NCI-H226 (cell line): ENCODE measurements at regions not wholly inside any gene's neighbourhood (a gene's known extent, or its start where the extent isn't known, plus 50 kb on each side); places are given as distances from the start of the nearest gene placed in this dataset.

Source experiments
- DNase-seq: peaks from one replicate; pipeline ENCODE4 v3.0.0-alpha.2; 2015

GRCh38 chr9:91141407-91141965 is 220.2 kb downstream of the AUH start:
- DNase-seq, result no peak

DNA sequence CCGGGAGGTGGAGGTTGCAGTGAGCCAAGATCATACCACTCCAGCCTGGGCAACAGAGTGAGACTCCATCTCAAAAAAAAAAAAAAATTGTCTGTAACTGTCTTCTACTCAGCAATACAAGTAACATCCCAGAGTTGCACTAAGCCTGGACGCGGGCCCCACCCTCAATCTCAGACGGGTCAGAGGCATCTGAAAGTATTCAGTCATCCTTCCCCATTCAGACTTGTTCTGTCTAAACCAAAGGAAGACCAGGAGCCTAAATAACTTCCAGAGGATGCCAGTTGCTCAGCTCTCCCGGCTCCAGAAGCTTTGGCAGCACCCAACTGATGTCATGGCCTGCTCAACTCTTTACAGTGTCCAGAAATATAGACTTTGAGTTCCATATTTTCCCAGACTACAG is 218.6 kb downstream of the AUH start:
- DNase-seq, result no peak

DNA sequence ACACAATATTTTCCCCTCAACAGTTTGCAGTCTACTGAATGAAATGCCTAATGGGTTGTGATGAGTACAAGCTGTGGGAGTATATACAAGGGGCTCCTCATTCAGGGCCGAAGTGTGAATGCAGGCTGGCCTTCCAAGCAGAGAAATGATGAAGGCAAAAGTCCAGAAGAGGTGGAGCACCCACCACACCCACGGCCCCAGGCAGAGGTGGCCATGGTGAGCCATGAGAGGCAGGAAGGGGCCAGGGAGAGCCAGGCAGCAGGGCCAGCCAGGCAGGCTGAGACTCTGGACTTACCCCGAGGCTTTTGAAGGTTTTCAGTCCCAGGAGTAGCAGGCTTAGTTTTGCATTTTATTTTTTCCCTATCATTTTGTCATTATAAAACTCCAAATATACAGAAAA is 218.1 kb downstream of the AUH start:
- no peak for DNase-seq

DNA sequence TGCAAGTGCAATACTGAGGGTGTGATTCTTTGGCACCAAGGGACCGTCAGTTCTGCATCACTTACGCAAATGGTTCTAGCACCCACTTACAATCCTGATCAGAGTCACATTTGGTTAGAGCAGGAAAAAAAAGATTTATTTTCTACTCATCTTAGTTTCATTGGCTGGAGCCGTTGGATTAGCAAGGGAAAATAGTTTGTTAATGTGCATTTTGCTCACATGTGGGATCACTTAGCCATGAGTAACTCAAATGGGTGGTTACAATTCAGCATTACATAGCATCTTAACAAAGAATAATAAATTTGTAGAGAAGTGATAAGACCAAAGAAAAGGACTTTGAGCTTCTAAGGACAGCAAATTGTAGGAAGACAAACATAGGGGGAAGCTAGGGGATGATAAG is 216.9 kb downstream of the AUH start:
- no peak for DNase-seq

GRCh38 chr9:91145496-91145895 is 216.2 kb downstream of the AUH start:
- DNase-seq, result no peak

- no peak for DNase-seq
Measured at GRCh38 chr9:91146391-91147019, 215.2 kb downstream of the AUH start.

DNA sequence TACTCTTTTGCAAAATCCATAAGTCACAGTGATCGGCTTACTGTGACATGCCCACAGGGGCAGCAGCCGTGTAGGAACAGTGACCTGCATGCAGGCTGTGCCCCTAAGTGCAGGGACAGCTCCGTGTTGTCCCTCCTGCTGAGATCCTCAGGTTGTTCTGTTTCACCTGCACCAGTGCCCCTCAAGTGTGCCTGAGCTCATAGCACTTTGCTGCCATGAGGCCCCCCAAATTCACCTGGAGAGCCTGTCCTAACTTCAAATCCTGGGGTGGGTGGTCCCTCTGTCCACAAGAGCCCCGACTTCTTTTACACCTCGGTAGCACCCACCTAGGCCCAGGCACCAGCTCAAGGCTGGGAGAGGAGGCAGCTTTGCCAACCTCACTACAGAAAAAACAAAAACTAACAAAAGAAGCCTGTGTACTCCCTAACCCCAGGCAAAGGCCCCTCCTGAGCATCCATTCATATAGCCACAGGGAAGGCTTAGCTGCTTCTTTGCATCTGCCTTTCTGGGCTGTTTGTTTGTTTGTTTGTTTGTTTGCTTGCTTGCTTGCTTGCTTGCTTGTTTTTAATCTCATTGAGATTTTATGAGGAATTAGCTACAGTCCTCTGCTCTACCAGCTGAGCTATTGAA is 214.5 kb downstream of the AUH start:
- DNase-seq, result no peak

DNA sequence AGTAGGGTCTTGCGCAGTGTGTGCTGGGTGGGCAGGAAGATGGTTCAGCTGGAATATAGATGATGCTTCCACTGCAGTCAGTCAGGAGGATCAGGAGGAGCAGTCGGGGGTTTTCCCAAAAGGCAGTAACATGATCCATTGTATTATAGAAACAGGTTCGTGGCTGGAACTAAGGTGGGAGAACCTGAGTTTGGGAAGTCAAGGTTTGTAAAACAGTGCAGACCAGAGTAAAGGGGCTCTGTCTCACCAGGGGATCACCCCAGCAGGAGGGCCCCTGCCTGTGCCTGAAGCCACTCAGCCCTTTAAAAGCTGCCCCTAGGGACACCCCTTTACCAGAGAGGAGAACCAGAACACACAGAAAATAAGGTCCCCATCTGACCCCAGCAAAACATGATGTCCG is 213.4 kb downstream of the AUH start:
- DNase-seq, result no peak

GRCh38 chr9:91150273-91150997 is 211.3 kb downstream of the AUH start:
- DNase-seq, result no peak

GRCh38 chr9:91150998-91151717 is 210.6 kb downstream of the AUH start:
- DNase-seq, result no peak

DNA sequence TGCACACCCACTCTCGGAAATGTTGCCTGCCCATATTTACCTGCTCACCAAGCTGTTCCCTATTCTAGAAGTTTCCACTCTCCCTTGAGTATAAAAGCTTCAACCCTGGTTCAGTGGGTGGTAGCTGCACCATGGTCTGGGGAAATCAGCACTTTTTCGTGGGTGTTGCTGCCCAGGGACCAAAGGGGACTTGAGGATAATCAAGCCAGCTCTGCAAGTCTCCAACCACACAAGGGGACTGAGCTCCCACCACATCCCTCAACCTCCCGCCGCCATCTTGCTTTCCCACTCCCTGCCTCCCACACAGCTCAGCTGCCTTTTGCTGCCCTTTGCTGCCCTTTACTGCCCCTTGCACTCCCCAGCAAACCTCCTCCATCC is 210.0 kb downstream of the AUH start:
- no peak for DNase-seq

GRCh38 chr9:91154686-91155085 is 207.0 kb downstream of the AUH start:
- no peak for DNase-seq

DNA sequence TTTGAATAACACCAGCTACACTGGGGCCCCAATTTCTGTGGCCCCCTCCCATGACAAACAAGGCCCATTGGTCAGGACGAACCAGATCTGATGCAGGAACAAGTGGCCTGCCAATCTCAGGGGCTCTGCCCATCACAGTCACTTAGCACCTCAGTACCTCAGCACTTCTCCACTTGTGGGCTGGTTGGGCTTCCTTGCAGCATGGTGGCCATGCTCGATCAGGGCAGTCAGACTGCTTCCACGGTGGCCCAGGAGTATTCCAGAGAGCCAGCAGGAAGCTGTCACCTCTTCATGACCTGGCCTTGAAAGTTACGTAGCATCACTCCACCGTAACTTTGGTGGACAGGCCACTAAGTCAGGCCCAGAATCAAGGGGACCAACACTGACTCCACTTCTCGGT is 206.5 kb downstream of the AUH start:
- DNase-seq, result no peak

DNA sequence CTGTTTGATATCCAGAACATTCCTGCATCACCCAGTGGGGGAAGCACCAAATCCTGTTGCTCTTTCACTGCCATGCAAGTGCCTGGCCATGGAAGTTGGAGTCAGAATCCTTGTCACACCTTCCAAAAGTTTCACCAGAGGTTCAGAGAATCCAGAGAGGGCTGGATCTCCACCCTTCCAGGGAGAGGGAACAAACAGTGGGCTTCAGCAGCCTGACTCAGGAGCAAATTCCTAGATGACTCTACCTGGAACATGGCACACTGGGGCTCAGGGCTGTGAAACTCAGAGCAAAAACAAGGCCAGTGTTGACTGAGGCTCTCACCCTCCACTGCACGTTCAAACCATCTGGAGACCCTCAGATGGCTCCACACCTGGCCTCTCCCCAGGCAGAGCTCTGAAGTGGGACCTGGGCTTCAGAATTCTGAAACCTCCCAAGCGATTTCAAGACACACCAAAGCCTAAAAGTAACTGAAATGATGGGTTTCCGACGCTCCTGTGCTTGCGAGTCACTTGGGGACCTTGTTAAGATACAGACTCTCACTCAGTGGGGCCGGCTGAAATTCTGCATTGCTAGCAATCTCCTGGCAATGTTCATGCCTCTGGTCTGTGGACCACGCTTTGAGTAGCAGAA is 205.9 kb downstream of the AUH start:
- no peak for DNase-seq

GRCh38 chr9:91156451-91157234 is 205.1 kb downstream of the AUH start:
- no peak for DNase-seq

- DNase-seq, result no peak
Measured at GRCh38 chr9:91157883-91158282, 203.8 kb downstream of the AUH start.

- peak; percentile 72 for DNase-seq
Measured at GRCh38 chr9:91158286-91158685, 203.4 kb downstream of the AUH start.

DNA sequence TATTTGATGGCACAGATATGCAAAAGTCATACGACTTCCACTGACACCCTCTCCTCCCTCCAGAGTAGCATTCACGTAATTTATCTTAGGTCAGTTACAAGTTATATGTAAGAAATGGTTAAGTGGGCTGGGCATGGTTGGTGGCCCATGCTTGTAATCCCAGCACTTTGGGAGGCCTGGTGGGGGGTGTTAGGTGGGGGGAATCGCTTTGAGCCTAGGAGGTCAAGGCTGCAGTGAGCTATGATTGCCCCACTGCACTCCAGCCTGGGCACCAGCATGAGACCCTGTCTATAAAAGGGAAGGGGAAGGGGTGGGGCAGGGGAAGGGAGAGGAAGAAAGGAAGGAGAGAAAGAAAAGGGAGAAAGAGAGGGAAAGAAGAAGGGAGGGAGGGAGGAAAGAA is 202.8 kb downstream of the AUH start:
- DNase-seq, result no peak

GRCh38 chr9:91159664-91160121 is 202.0 kb downstream of the AUH start:
- DNase-seq, result no peak

GRCh38 chr9:91160181-91160580 is 201.5 kb downstream of the AUH start:
- DNase-seq, result no peak

GRCh38 chr9:91160599-91161464 is 200.9 kb downstream of the AUH start:
- no peak for DNase-seq
